ENCODE measurements at regions not wholly inside any gene's neighbourhood (a gene's known extent, or its start where the extent isn't known, plus 50 kb on each side); places are given as distances from the start of the nearest gene placed in this dataset.

GRCh38 chr21:28579986-28580550 is 412.6 kb downstream of the LTN1 start:
- TF ChIP-seq CTCF (conservative IDR thresholded peaks at IDR 0.05 in 1 of 2, IDR thresholded peaks at IDR 0.05 in 1 of 2; ENCODE audit: extremely low read depth in 1 of 2, insufficient read depth in 1 of 2, low read depth in 1 of 2, low read length in 2 of 2) (no peak), EZH2 (IDR thresholded peaks at IDR 0.05; ENCODE audit: borderline replicate concordance, low read length) (no peak)
